Osteoblast (primary cell): ENCODE measurements at regions not wholly inside any gene's neighbourhood (a gene's known extent, or its start where the extent isn't known, plus 50 kb on each side); places are given as distances from the start of the nearest gene placed in this dataset.

Experiments used
- DNase-seq: peaks from one replicate; pipeline ENCODE4 v3.0.0; 2011; ENCODE audit warnings: low spot score, mixed read lengths; ENCODE audit not compliant: insufficient read length; ENCODE audit errors: missing footprints
- H2AFZ ChIP-seq: 2 replicates; pipeline ENCODE4 v1.6.0; 2011; ENCODE audit warnings: mild to moderate bottlenecking, low read length
- H3K27ac ChIP-seq: 2 replicates; pipeline ENCODE4 v1.5.1; 2011; ENCODE audit warnings: mild to moderate bottlenecking, low read depth, low read length, moderate library complexity
- H3K27me3 ChIP-seq: 2 replicates; pipeline ENCODE4 v1.6.0; 2012; ENCODE audit warnings: mild to moderate bottlenecking, control low read depth, inconsistent platforms, low read length, moderate library complexity; ENCODE audit not compliant: insufficient read depth
- H3K36me3 ChIP-seq: 2 replicates; pipeline ENCODE4 v1.5.1; 2011; ENCODE audit warnings: mild to moderate bottlenecking, low read length, control low read depth, moderate library complexity; ENCODE audit not compliant: insufficient read depth
- H3K4me1 ChIP-seq: 2 replicates; pipeline ENCODE4 v1.5.1; 2011; ENCODE audit warnings: mild to moderate bottlenecking, low read length, control low read depth, moderate library complexity; ENCODE audit not compliant: insufficient read depth
- H3K4me2 ChIP-seq: 2 replicates; pipeline ENCODE4 v1.6.0; 2011; ENCODE audit warnings: mild to moderate bottlenecking, low read length; ENCODE audit not compliant: insufficient read depth
- H3K4me3 ChIP-seq: fragments of 200-600 bp; sonication (generic); 3 replicates; pipeline ENCODE4 v1.5.1; 2012; ENCODE audit warnings: mild to moderate bottlenecking, low read length, inconsistent platforms; ENCODE audit not compliant: insufficient read depth
- H3K79me2 ChIP-seq: 2 replicates; pipeline ENCODE4 v1.6.0; 2012; ENCODE audit warnings: mild to moderate bottlenecking, low read length, control low read depth, inconsistent platforms; ENCODE audit not compliant: insufficient read depth
- H3K9me3 ChIP-seq: 2 replicates; pipeline ENCODE4 v1.5.1; 2011; ENCODE audit warnings: low read depth, low read length, control low read depth
- H4K20me1 ChIP-seq: 2 replicates; pipeline ENCODE4 v1.6.0; 2012; ENCODE audit warnings: mild to moderate bottlenecking, low read length, control low read depth; ENCODE audit not compliant: insufficient read depth
- CTCF ChIP-seq: IDR thresholded peaks from 2 replicates; pipeline ENCODE4 v1.5.1; 2011; ENCODE audit warnings: mild to moderate bottlenecking, low read depth, low read length, moderate library complexity; ENCODE audit errors: extremely low read depth

DNA sequence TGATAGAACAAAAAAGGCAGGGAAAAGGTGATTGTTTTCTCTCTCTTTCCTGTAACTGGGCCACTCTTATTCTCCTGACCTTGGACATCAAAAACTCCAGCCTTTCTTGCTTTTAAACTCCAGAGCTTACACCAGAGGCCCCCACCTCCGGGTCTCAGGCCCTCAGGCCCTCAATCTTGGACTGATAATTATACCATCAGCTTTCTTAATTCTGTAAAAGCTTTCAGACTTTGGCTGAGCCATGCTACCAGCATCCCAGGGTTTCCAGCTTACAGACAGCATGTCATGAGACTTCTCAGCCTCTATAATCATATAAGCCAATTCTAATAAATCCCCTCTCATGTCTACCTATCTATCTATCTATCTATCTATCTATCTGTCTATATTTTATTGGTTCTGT is 137.7 kb downstream of the SNX18 start:
- no peaks in the 10 kb centered on the region for H3K36me3 ChIP-seq
- DNase-seq = no peak
- no peaks in the 10 kb centered on the region for H3K79me2 ChIP-seq
- no peak overlapping the region for H3K27ac ChIP-seq
- no peak overlapping the region for H3K4me2 ChIP-seq
- no peak for TF ChIP-seq CTCF
- H3K4me1 ChIP-seq = peaks cover 22% of the 10 kb centered on the region
- no peak overlapping the region for H3K4me3 ChIP-seq
- no peaks in the 10 kb centered on the region for H3K27me3 ChIP-seq
- H4K20me1 ChIP-seq = no peaks in the 10 kb centered on the region
- H3K9me3 ChIP-seq = no peaks in the 10 kb centered on the region
- H2AFZ ChIP-seq = no peak overlapping the region

GRCh38 chr5:54653956-54654614 is 136.5 kb downstream of the SNX18 start:
- Histone ChIP-seq H4K20me1 (no peaks in the 10 kb centered on the region), H3K27ac (no peak overlapping the region), H3K9me3 (no peaks in the 10 kb centered on the region), H3K79me2 (no peaks in the 10 kb centered on the region), H3K4me2 (no peak overlapping the region), H3K4me3 (no peak overlapping the region), H3K4me1 (peaks cover 11% of the 10 kb centered on the region), H3K36me3 (no peaks in the 10 kb centered on the region), H3K27me3 (no peaks in the 10 kb centered on the region), H2AFZ (no peak overlapping the region)
- no peak for DNase-seq
- TF ChIP-seq CTCF = no peak

- no peak overlapping the region for H3K4me2 ChIP-seq
- H2AFZ ChIP-seq = peak overlapping the region; percentile 51
- H3K27me3 ChIP-seq = no peaks in the 10 kb centered on the region
- peak; percentile 89 for DNase-seq
- H3K4me3 ChIP-seq = no peak overlapping the region
- H3K36me3 ChIP-seq = no peaks in the 10 kb centered on the region
- H4K20me1 ChIP-seq = no peaks in the 10 kb centered on the region
- H3K9me3 ChIP-seq = no peaks in the 10 kb centered on the region
- H3K27ac ChIP-seq = peak overlapping the region; percentile 7
- peaks cover 14% of the 10 kb centered on the region for H3K4me1 ChIP-seq
- no peaks in the 10 kb centered on the region for H3K79me2 ChIP-seq
- no peak for TF ChIP-seq CTCF
These were observed 134.0 kb downstream of the SNX18 start for GRCh38 chr5:54651482-54652076.

GRCh38 chr5:54649041-54649504 is 131.5 kb downstream of the SNX18 start:
- no peak for TF ChIP-seq CTCF
- H3K36me3 ChIP-seq = no peaks in the 10 kb centered on the region
- H3K27ac ChIP-seq = no peak overlapping the region
- no peaks in the 10 kb centered on the region for H3K27me3 ChIP-seq
- no peak overlapping the region for H2AFZ ChIP-seq
- no peak for DNase-seq
- no peaks in the 10 kb centered on the region for H3K9me3 ChIP-seq
- no peak overlapping the region for H3K4me3 ChIP-seq
- H3K79me2 ChIP-seq = no peaks in the 10 kb centered on the region
- no peak overlapping the region for H3K4me2 ChIP-seq
- H3K4me1 ChIP-seq = peaks cover 39% of the 10 kb centered on the region
- H4K20me1 ChIP-seq = no peaks in the 10 kb centered on the region
